GM18909 (cell line): ENCODE measurements at regions not wholly inside any gene's neighbourhood (a gene's known extent, or its start where the extent isn't known, plus 50 kb on each side); places are given as distances from the start of the nearest gene placed in this dataset.
"Not testable (repeated sequence)": the region's sequence is repeated elsewhere in the genome, so short reads cannot be mapped to it uniquely, and the experiment has no call there.

Experiments used
- ATAC-seq: cut with Tn5 transposase; IDR thresholded peaks from one replicate; pipeline ENCODE4 v1.9.1; 2021; ENCODE audit warnings: mild to moderate bottlenecking; ENCODE audit not compliant: unreplicated experiment, poor library complexity

DNA sequence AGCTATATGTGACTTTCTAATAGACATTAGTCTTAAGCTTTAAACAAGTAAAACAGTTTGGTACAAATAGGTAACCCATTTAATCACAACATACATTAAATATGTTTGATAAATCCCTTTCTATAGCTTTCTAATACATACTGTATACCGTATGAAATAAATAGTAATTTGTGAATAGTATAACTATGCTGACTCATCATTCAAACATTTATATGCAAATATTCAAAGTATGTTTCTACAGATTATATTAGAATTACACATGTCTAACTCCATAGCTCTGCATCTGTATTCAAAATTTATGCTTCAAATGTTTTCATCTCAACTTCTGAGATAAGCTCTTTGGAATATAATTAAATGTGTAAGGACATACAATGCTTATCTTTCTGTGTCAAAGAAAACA, 142.7 kb upstream of the ZNF804A start:
- no peak for ATAC-seq

DNA sequence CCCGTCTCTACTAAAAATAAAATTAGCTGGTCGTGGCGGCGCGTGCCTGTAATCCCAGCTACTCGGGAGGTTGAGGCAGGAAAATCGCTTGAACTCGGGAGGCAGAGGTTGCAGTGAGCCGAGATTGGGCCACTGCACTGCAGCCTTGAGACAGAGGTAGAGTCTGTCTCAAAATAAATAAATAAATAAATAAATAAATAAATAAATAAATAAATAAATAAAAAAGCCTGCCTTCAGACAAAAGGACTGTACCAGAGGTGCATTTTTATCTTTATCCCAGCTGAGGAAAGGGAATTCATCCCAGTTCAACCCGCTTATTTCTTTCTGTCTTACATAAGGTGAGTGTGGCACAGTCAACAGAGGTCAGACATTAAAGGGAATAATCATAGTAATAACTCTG, 141.6 kb upstream of the ZNF804A start:
- not testable (repeated sequence) for ATAC-seq

DNA sequence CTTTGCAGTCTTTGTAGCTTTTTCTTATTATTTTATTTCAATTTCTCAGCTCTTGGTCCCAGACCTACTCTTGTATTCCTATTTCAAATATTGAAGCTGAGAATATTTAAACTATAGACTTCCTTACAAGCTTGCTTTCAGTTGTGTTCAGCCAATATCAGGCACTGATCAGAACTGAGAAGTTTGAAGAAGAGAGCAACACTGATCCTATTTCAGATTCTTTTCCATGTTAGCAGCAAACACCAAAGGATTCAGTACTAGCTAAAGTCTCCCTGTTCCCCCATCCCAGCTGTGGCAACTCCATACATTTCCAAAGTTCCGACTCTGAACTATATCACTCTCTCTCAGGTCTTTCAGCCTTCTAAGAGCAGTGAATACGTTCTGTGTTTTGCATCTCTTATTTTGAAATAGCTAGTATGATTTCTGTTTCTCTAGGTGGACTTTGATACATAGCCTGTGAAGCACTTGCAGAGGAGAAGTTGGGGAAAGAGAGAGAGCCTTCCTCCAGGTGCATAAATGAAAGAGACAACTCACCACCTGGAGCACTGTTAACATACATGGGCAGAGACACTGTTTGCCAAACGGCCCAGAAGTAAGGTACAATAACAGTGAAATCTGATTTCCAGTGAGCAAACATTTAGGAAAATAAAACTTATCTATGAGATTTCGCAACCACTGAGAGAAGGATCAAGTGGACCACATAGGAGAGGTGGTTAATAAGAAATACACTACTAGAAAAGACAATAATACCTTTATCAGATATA, 135.0 kb upstream of the ZNF804A start:
- ATAC-seq, result no peak

DNA sequence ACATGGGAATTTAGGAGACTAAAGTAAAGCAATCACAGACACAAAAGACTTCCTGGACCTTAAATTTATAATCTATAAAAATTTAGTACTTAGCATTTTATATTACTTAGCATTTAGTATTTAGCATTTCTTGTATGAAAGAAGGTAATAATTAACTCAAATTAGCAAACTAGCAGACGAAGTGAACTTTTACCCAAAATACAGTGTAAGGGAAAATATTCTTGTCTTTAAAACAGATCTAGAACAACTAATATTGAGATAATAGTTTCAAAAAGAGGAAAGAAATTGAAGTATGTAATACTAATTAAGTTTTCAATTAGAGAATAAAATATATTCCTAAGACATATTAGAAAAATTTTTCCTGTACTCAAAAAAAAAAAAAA, 134.5 kb upstream of the ZNF804A start:
- ATAC-seq, result no peak

DNA sequence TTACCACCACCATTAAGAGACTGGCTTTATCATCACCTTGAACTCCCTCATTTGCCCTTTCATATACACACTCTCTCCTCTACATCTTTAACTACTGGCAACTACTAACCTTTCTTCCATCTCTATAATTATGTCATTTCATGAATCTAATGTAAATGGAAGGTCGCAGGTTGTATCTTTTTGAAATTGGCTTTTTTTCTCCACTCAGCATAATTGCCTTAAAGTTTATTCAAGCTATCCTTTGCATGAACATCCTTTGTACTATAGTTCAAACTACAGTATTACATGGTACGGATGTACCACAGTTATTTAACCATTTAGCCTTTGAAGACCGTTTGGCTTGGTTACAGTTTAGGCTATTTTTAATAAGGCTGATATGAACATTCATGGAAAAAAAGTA, 129.5 kb upstream of the ZNF804A start:
- no peak for ATAC-seq

DNA sequence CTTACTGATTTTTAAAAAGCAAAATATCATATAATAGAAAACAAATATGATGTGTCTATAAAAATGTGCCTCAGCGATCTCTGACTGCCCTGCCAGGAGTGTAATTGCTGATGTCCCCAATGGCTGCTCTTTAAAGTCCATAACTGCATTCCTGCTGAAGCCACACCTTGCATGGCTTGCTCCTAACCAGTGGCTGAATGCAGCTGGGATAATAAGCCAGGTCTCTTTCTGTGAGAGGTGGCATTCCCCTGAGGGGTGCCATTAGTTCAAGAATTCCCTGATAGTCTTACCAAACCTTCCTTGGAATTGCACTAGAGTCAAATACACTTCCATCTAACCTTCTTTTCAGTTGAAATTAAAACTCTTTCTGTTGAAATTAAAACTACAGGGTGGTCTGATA, 125.8 kb upstream of the ZNF804A start:
- ATAC-seq, result no peak

DNA sequence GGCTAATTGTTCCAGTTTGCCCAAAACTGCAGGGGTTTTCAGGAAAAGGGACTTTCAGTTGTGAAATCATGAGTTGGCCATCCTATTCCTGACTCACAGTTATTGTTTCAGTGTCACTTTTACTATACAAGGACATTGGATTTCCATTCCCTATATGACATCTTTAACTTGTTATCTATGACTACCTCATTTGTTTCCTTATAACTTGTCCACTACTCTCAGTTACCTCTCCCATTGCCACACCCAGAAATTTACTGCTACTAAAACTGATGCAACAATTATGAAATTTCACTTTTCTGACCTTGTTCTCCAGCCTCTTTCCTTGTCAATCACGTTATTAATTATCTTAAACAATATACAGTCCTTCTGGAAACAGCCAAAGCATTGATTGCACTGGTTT, 116.5 kb upstream of the ZNF804A start:
- no peak for ATAC-seq

DNA sequence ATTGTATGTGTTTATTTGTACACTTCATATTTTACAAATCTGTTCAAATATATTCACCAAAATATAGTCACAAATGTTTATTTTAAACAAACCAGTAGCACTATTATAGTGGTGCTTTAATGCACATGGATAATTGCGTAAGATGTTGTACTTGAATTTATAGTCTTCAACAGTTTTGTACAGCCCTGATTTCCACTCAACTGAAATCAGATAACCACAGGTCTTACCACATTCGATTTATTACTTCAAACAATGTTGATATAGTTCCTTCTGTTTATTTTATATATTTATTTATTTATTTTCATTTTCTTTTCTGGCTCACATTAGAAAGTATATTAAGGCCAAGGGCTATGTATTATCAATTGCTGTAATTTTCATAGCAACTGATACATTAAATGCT, 99.4 kb upstream of the ZNF804A start:
- ATAC-seq, result no peak

DNA sequence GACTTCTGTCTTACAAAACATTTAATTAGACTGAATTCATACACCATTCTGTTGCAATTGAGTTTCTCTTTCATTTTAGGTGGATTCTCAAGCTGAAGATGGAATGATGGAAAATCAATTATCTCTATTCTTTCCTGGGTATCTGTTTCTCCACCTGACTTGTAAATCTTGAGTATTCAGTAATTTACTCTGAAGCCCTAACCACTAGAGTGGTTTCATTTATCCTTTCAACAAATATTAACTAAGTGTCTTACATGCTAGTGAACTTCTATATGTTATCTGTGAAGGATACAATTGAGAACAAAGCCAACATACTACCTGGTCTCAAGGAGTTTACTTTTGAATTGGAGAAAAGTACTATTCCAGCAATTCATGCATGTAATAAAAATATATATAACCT, 94.1 kb upstream of the ZNF804A start:
- ATAC-seq, result no peak

DNA sequence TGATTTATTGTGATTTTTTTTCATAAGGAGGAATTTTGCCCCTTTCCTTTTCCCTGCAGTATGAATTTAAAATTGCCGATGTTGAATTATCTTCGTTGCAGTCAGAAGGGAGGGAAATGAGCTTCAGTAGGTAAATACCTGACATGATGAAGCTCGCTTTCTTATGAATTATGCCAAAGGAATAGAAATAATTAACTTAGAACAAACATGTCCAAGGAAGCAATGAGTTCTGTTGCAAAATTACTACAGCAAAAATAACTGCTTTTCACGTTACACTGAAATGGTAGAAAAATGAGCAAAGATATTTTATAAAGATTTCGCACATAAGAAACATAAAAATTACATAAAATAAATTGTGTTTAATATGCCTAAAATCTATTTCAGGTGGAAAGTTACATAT, 91.1 kb upstream of the ZNF804A start:
- ATAC-seq, result no peak

DNA sequence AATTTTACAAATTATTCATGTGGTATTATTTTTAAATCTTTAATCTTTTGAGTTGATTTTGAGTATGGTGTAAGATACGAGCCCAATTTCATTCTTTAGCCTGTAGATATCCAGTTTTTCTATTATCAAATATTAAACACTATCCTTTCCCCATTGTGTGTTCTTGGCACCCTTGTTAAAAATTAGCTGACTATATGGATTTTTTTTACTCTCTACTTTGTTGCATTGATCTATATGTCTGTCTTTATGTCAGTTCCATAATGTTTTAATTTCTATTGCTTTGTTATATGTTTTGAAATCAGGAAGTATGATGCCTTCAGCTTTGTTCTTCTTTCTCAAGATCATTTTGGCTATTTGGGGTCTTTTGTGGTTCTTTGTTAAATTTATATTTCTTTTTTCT, 80.9 kb upstream of the ZNF804A start:
- no peak for ATAC-seq

DNA sequence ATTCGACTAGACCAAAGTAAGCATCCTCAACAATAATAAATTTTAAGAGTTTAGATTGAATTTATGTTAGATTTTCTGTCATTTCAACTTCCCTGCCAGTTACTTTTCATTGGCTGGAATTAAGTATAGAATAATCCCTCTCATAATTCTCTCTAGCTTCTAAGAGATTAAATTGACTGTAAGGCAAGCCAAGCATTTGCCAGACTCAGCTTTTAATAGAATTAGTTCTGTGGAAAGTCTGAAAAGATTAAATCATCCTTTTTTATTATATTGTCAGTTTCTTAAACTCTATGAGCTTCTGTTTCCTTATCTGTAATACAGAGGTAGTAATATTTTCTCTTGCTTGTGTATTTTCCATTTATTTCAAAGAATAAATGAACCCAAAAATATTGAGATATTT, 77.9 kb upstream of the ZNF804A start:
- ATAC-seq, result no peak

DNA sequence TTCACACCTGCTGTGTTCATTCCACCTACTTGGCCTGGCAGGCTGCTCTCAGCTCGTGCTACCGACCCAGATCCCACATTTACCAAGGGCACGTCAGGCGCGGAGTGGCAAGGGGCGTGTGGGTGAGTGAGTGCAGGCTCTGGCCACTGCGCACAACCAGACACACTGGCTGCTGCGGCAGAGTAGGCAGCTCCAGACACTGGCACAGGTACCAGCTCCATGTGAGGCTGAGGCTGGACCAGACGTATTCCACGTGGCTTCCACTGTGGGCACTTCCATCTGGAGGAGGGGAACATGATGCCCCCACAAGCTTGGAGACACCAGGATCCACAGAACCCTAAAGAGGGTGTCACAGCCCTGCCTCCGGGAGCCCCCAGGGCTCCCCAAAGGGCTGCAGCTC, 74.6 kb upstream of the ZNF804A start:
- ATAC-seq, result no peak

DNA sequence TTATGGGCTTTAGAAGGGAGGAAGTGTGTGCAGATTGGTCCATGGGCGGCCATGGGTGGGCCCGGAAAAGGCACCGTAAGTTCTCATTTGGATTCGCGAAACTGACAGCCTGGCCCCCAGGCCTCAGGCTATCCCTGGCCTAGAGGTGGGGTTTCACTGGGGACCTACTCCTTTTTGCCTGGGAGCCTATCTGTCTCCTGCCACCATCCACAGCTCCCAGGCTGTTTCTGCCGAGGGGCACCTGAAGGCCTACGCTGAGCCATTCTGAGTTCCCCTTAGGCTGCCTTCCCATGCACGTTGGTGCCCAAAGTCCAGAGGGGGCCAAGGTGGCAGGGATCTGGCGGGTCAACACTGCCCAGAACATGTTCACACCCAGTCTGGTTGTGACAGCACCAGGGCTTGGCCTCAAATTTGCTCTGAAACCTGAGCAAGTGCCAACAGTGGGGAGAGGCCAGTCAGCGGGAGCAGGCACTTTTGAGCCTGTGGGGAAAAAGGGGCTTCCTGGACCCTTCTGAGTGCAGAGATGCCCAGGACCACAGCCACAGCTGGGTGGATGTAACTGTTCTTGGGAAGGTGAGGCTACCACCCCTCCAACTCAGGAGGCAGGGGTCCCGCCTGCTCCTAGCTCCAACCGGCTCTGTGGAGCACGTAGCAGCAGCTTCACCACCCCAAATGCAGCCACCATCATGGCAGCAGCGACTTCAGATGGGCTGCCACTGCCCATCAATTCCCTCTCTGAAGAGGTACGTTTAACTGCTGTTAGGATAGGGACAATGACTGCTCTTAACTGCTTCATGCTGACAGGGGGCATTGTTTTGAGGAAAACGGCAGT, 73.6 kb upstream of the ZNF804A start:
- ATAC-seq, result no peak

DNA sequence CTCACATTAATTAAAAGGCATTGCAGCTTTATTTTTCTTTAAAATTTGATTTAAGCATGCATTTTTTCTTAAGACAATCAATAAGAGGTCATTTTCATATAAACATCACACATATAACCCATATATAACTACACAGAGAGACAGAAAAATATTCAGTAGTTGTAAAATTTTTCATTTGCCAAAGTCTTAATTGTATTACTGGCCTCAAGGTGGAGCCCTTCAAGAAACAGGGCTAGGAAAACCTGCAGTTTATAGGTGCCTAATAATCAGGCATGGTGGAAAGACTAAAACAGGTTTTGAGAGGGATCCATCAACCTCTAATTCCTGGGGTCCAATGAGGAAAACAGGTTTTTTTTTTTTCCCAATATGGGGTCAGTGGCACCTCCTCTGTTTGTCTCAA, 71.3 kb upstream of the ZNF804A start:
- ATAC-seq, result no peak

DNA sequence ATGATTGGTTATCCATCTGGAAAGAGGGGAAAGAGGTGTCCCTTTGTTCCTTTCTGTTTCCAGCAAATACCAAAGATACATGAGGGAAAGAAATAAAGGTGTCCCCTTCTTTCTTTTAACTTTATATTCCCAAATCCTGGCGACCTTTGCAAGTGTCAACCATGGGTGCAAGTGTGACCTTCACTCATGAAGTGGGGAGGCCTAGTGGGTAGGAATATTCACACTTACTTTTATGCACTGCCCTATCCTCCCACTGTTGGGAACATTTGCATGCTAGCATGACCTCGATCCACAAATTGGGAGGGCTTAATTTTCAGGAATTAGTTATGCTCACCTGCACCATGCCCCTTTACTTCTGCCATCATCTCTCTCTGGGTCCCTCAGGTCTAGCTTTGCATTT, 70.2 kb upstream of the ZNF804A start:
- no peak for ATAC-seq

DNA sequence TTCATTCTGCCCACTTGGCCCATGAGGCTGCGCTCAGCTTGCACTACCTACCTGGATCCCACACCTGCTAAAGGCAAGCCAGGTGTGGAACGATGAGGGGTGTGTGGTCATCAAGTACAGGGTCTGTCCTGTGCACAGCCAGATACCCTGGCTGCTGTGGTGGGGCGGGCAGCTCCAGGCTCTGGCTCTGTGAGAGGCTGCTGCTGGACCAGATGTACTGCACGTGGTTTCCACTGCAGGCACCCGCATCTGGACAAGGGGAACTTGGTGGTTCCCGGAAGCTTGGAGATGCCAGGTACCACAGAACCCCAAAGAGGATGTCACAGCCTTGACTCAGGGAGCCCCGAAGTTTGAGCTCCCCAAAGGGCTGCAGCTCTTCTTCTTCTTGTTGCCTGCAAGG, 68.1 kb upstream of the ZNF804A start:
- ATAC-seq, result no peak

DNA sequence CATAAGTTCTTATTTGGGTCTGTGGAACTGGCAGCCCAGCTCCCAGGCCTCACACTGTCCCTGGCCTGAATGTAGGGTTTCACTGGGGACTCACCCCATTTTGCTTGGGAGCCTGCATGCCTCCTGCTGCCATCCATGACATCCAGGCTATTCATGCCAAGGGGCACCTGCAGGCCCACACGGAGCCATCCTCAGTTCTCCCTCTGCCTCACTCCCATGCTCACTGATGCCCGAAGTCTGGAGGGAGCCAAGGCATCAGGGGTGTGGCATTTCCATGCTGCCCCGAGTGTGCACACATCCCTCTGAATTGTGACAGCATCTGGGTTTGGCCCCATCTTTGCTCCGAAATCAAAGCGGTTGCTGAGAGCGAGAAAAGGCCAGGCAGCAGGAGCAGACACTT, 67.4 kb upstream of the ZNF804A start:
- no peak for ATAC-seq

DNA sequence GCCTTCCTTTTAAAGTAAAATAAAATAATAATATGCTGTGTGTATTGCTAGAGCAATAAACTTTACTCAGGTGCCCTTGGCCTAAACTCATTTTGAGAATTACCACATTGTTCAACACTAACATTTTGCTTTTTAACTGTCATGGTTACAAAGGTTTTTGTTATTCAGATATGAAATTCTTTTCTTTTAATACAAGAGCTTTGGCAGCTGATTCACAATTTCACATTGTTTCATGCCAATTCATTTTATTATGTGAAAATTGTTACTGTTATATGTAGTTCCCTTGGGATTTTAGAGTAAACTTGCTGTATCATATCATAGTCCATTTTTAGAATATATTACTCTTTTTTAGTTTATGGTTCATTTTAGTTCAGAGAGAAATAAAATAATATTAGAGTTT, 65.8 kb upstream of the ZNF804A start:
- ATAC-seq, result no peak

DNA sequence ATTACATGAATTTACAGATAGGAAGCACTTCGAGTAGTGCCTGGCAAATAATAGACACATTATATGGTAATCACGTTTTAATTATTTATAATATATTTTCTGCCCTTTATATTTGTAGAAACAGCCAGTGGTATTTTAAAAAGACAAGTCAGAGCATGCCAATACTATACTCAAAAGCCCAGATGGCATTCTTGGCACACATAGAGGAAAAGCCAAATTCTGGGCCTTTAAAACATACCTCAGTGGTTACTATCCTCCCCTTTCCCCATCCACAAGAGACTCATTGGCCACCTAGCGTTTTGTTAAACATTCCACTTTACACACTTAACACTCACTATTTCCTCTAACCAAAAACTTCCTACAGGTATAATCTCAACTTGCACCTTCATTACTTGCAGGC, 63.3 kb upstream of the ZNF804A start:
- no peak for ATAC-seq

DNA sequence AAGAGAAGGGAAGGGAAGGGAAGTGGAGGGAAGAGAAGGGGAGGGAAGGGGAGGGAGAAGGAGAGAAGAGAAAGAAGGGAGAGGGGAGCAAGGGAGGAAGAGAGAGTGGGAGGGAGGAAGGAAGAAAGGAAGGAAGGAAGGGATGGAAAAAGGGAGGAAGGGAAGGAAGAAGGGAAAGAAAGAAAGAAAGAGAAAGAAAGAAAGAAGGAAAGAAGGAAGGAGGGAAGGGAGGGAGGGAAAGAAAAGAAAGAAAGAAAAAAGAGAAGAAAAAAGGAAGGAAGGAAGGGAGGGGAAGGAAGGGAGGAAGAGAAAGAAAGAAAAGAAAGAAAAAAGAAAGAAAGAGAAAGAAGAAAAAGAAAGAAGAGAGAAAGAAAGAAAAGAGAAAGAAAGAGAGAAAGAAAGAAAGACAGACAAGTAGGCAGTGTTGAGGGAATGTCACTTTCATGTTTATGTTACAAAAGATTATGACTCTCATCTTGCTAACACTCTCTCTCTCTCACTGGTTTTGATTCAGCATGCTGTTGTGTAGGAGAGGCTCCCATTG, 58.0 kb upstream of the ZNF804A start:
- no peak for ATAC-seq

DNA sequence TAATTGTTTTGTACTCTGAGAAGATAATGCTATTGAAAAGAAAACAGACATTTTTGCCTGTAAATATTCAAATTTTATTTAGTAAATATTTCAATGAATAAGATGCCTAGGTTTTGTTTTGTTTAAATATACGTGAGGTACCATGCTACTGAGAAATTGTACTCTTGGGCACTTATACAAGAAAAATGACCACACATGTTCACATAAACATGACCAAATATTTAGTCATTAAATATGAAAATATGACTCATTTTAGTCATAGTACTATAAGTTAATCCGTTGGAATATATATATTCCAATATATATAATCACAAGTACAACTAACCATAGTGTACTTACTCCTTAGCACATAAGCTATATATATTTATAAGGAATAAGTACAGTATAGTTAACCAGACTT, 56.7 kb upstream of the ZNF804A start:
- no peak for ATAC-seq
